Breast epithelium (tissue), 4 donors: ENCODE measurements at regions not wholly inside any gene's neighbourhood (a gene's known extent, or its start where the extent isn't known, plus 50 kb on each side); places are given as distances from the start of the nearest gene placed in this dataset.

Source experiments
- DNase-seq, 2 donors: peaks; one replicate each; pipeline ENCODE4 v3.0.0-alpha.2; 2019; ENCODE audit warnings: low spot score in 2 of 2
- H3K27ac ChIP-seq, 2 donors: fragments of 200-600 bp; sonication (generic) in 1 of 2; one replicate each; pipeline ENCODE4 v1.5.1; 2016 to 2019; ENCODE audit warnings: mild to moderate bottlenecking in 1 of 2
- H3K27me3 ChIP-seq, 2 donors: fragments of 200-600 bp; sonication (generic) in 1 of 2; one replicate each; pipeline versions ENCODE4 v1.5.1 to v1.6.0; 2017 to 2019; ENCODE audit warnings: control low read depth in 1 of 2, mild to moderate bottlenecking in 1 of 2
- H3K36me3 ChIP-seq: fragments of 200-600 bp; one replicate; pipeline ENCODE4 v1.5.1; 2019
- H3K4me1 ChIP-seq, 2 donors: fragments of 200-600 bp; sonication (generic); one replicate each; pipeline ENCODE4 v1.5.1; 2016 to 2019; ENCODE audit warnings: control low read depth in 1 of 2
- H3K4me3 ChIP-seq, 3 donors: fragments of 200-600 bp; sonication (generic); 1 replicate in 2 of 3; 2 replicates in 1 of 3; pipeline ENCODE4 v1.5.1; 2016 to 2019; ENCODE audit warnings: mild to moderate bottlenecking in 3 of 3, moderate library complexity in 2 of 3
- H3K9me3 ChIP-seq, 2 donors: fragments of 200-600 bp; sonication (generic) in 1 of 2; one replicate each; pipeline ENCODE4 v1.5.1; 2016 to 2019; ENCODE audit warnings: control low read depth in 1 of 2
- CTCF ChIP-seq, 3 donors: fragments of 450-650 bp; IDR thresholded peaks; one replicate each; pipeline ENCODE4 v1.5.1; 2016 to 2017; ENCODE audit warnings: antibody characterized with exemption in 3 of 3, mild to moderate bottlenecking in 3 of 3, moderate library complexity in 3 of 3
- POLR2A ChIP-seq: fragments of 450-650 bp; IDR thresholded peaks from one replicate; pipeline ENCODE4 v1.6.1; 2016; ENCODE audit warnings: antibody characterized with exemption, mild to moderate bottlenecking, moderate library complexity
- POLR2AphosphoS5 ChIP-seq, 3 donors: sonication (generic); formaldehyde crosslinking; IDR thresholded peaks; one replicate each; pipeline ENCODE4 v1.6.1; 2017; ENCODE audit warnings: antibody characterized with exemption in 3 of 3
- intact Hi-C: fragments of 100-400 bp; cut with DNase I; formaldehyde crosslinking; loops from one replicate; pipeline ENCODE4 v1.15.1; 2023; ENCODE audit warnings: low total_unique reads

GRCh38 chr18:56545464-56545863, 92.9 kb downstream of the TXNL1 start:
- Histone ChIP-seq H3K9me3 (no peaks in the 10 kb centered on the region), H3K4me3 (no peak overlapping the region), H3K27ac (no peak overlapping the region), H3K36me3 (no peaks in the 10 kb centered on the region), H3K4me1 (no peaks in the 10 kb centered on the region), H3K27me3 (no peaks in the 10 kb centered on the region)
- TF ChIP-seq CTCF (IDR thresholded peaks at IDR 0.05) = no peak
- intact Hi-C loops = no loop called here
- DNase-seq = no peak

GRCh38 chr18:56542476-56542875, 95.9 kb downstream of the TXNL1 start:
- H3K27me3 ChIP-seq = no peaks in the 10 kb centered on the region
- H3K36me3 ChIP-seq = no peaks in the 10 kb centered on the region
- intact Hi-C loops = no loop called here
- no peaks in the 10 kb centered on the region for H3K9me3 ChIP-seq
- DNase-seq = no peak
- TF ChIP-seq POLR2AphosphoS5 (IDR thresholded peaks at IDR 0.05) (no peak), CTCF (IDR thresholded peaks at IDR 0.05) (no peak), POLR2A (no peak)
- no peaks in the 10 kb centered on the region for H3K4me1 ChIP-seq
- no peak overlapping the region for H3K27ac ChIP-seq
- no peak overlapping the region for H3K4me3 ChIP-seq

- intact Hi-C loops = no loop called here
- H3K27me3 ChIP-seq = no peaks in the 10 kb centered on the region
- no peak overlapping the region for H3K4me3 ChIP-seq
Observed at GRCh38 chr18:56541793-56542192, 96.6 kb downstream of the TXNL1 start.

GRCh38 chr18:56541340-56541739, 97.1 kb downstream of the TXNL1 start:
- H3K4me1 ChIP-seq = no peaks in the 10 kb centered on the region
- no peak overlapping the region for H3K4me3 ChIP-seq
- no peak for TF ChIP-seq POLR2A
- TF ChIP-seq POLR2AphosphoS5 (IDR thresholded peaks at IDR 0.05) = no peak
- no peak for TF ChIP-seq CTCF (IDR thresholded peaks at IDR 0.05)

More at GRCh38 chr18:56541793-56542192, 96.6 kb downstream of the TXNL1 start:
- TF ChIP-seq CTCF (IDR thresholded peaks at IDR 0.05) (no peak), POLR2AphosphoS5 (IDR thresholded peaks at IDR 0.05) (no peak), POLR2A (no peak)
- no peaks in the 10 kb centered on the region for H3K36me3 ChIP-seq
- H3K9me3 ChIP-seq = no peaks in the 10 kb centered on the region
- H3K27ac ChIP-seq = no peak overlapping the region
- no peaks in the 10 kb centered on the region for H3K4me1 ChIP-seq
- no peak for DNase-seq

GRCh38 chr18:56538746-56539145, 99.6 kb downstream of the TXNL1 start:
- Histone ChIP-seq H3K27me3 (no peaks in the 10 kb centered on the region), H3K4me3 (no peak overlapping the region), H3K27ac (no peak overlapping the region), H3K4me1 (no peaks in the 10 kb centered on the region), H3K9me3 (no peaks in the 10 kb centered on the region), H3K36me3 (no peaks in the 10 kb centered on the region)
- no peak for TF ChIP-seq POLR2AphosphoS5 (IDR thresholded peaks at IDR 0.05)
- no peak for TF ChIP-seq CTCF (IDR thresholded peaks at IDR 0.05)
- no peak for TF ChIP-seq POLR2A
- intact Hi-C loops = no loop called here
- no peak for DNase-seq

More at GRCh38 chr18:56541340-56541739, 97.1 kb downstream of the TXNL1 start:
- no peaks in the 10 kb centered on the region for H3K36me3 ChIP-seq
- intact Hi-C loops = no loop called here
- no peaks in the 10 kb centered on the region for H3K27me3 ChIP-seq
- no peak overlapping the region for H3K27ac ChIP-seq
- no peak for DNase-seq
- H3K9me3 ChIP-seq = no peaks in the 10 kb centered on the region
